A549 (cell line): ENCODE measurements at regions not wholly inside any gene's neighbourhood (a gene's known extent, or its start where the extent isn't known, plus 50 kb on each side); places are given as distances from the start of the nearest gene placed in this dataset.

Source experiments
- ATAC-seq, 2 experiments: fragments of 200-7000 bp in 1 of 2; fragments of >200 bp in 1 of 2; cut with Nextera tagmentation in 1 of 2; cut with Tn5 transposase in 1 of 2; 3 replicates each; pipeline versions ENCODE4 v1.8.0 to v1.9.1; 2018 to 2020; ENCODE audit warnings: mild to moderate bottlenecking in 1 of 2, moderate library complexity in 1 of 2
- CTCF ChIA-PET: fragments of 300-600 bp; sonication (Branson Sonifier 250); formaldehyde crosslinking; extraction: SDS; loops from one replicate; lab custom pipeline; 2021; ENCODE audit warnings: antibody characterized with exemption, inconsistent platforms; lab: Yijun Ruan, JAX
- POLR2A ChIA-PET: fragments of 350-600 bp; formaldehyde crosslinking; extraction: SDS; loops from one replicate; lab custom pipeline; 2021; ENCODE audit warnings: antibody characterized with exemption, inconsistent platforms; lab: Yijun Ruan, JAX
- DNase-seq, 2 experiments: peaks; one replicate each; pipeline versions ENCODE4 v3.0.0 to v3.0.0-alpha.2; 2011 to 2016; ENCODE audit warnings: low read depth in 1 of 2, low spot score in 1 of 2
- FAIRE-seq: peaks from 2 replicates; lab custom pipeline; 2011; peaks lifted over from hg19 to GRCh38; lab: Jason Lieb, UNC
- H3K27ac ChIP-seq, 2 experiments: fragments of >200 bp; sonication (Bioruptor Twin); formaldehyde crosslinking; 3 replicates each; pipeline ENCODE4 v1.5.1; 2016 to 2017
- H3K4me1 ChIP-seq: fragments of >200 bp; sonication (Bioruptor Twin); formaldehyde crosslinking; 3 replicates; pipeline ENCODE4 v1.6.1; 2016
- H3K4me2 ChIP-seq: fragments of >200 bp; sonication (Bioruptor Twin); formaldehyde crosslinking; 3 replicates; pipeline ENCODE4 v1.6.1; 2016
- H3K4me3 ChIP-seq: fragments of >200 bp; sonication (Bioruptor Twin); formaldehyde crosslinking; 3 replicates; pipeline ENCODE4 v1.5.1; 2016
- H3K9me3 ChIP-seq: fragments of >200 bp; sonication (Bioruptor Twin); formaldehyde crosslinking; 3 replicates; pipeline ENCODE4 v1.6.1; 2016
- CEBPB ChIP-seq, 2 experiments: fragments of >200 bp in 1 of 2; sonication (Bioruptor Twin) in 1 of 2; formaldehyde crosslinking in 1 of 2; IDR thresholded peaks; 2 replicates each; pipeline ENCODE4 v1.6.1; 2012 to 2016
- CHD2 ChIP-seq: fragments of 150-350 bp; IDR thresholded peaks from 2 replicates; pipeline ENCODE4 v1.6.1; 2014; ENCODE audit warnings: low read length; ENCODE audit not compliant: partially characterized antibody
- EHMT2 ChIP-seq: fragments of 200-600 bp; sonication (generic); IDR thresholded peaks from 2 replicates; pipeline ENCODE4 v1.6.1; 2016; ENCODE audit warnings: antibody characterized with exemption, low read depth, mild to moderate bottlenecking, moderate library complexity
- ESRRA ChIP-seq: fragments of 150-350 bp; IDR thresholded peaks from 2 replicates; pipeline ENCODE4 v1.6.1; 2014; ENCODE audit warnings: mild to moderate bottlenecking, low read length, borderline replicate concordance
- FOSL2 ChIP-seq, 2 experiments: fragments of 450-650 bp in 1 of 2; fragments of >200 bp in 1 of 2; sonication (Bioruptor Twin) in 1 of 2; formaldehyde crosslinking; IDR thresholded peaks; 2 replicates each; pipeline versions ENCODE4 v1.5.0 to v1.6.1; 2016 to 2020; ENCODE audit warnings: mild to moderate bottlenecking in 1 of 2, moderate library complexity in 1 of 2
- HOXA7 ChIP-seq: fragments of 250-450 bp; sonication (Bioruptor Pico); IDR thresholded peaks from 2 replicates; pipeline ENCODE4 v1.5.0; 2020; ENCODE audit warnings: mild to moderate bottlenecking, moderate library complexity
- HOXB5 ChIP-seq: fragments of 250-450 bp; sonication (Bioruptor Pico); IDR thresholded peaks from 2 replicates; pipeline ENCODE4 v1.5.0; 2020; ENCODE audit warnings: mild to moderate bottlenecking, moderate library complexity
- JUNB ChIP-seq: fragments of >200 bp; sonication (Bioruptor Twin); formaldehyde crosslinking; IDR thresholded peaks from 2 replicates; pipeline ENCODE4 v1.6.1; 2016
- KDM1A ChIP-seq: fragments of 200-600 bp; sonication (generic); IDR thresholded peaks from 2 replicates; pipeline ENCODE4 v1.6.1; 2016; ENCODE audit warnings: low read depth, mild to moderate bottlenecking
- MYC ChIP-seq: IDR thresholded peaks from 2 replicates; pipeline ENCODE4 v1.6.1; 2012; ENCODE audit warnings: mild to moderate bottlenecking, inconsistent platforms, low read length, improper control_type of control experiment, borderline replicate concordance
- NFE2L2 ChIP-seq: fragments of 150-350 bp; conservative IDR thresholded peaks from 2 replicates; pipeline ENCODE4 v1.6.1; 2014; ENCODE audit warnings: low read length
- POLR2A ChIP-seq: IDR thresholded peaks from 2 replicates; pipeline ENCODE4 v1.6.1; 2012; ENCODE audit warnings: mild to moderate bottlenecking, low read length
- POLR2AphosphoS2 ChIP-seq: conservative IDR thresholded peaks from 2 replicates; pipeline ENCODE4 v1.6.1; 2012; ENCODE audit warnings: low read length, improper control_type of control experiment, inconsistent platforms
- RARB ChIP-seq: fragments of 250-450 bp; sonication (Bioruptor Pico); IDR thresholded peaks from 2 replicates; pipeline ENCODE4 v1.8.0; 2021; ENCODE audit warnings: mild to moderate bottlenecking, moderate library complexity
- RCOR1 ChIP-seq: fragments of 150-350 bp; IDR thresholded peaks from 2 replicates; pipeline ENCODE4 v1.6.1; 2014; ENCODE audit warnings: antibody characterized with exemption, low read length, low read depth
- SMC3 ChIP-seq: fragments of >200 bp; sonication (Bioruptor Twin); formaldehyde crosslinking; IDR thresholded peaks from 3 replicates; pipeline ENCODE4 v1.6.1; 2018; ENCODE audit warnings: inconsistent platforms
- SREBF2 ChIP-seq: fragments of 450-650 bp; IDR thresholded peaks from 2 replicates; pipeline ENCODE4 v1.6.1; 2014; ENCODE audit warnings: mild to moderate bottlenecking, moderate library complexity
- WGBS: methylation state at CpG from one replicate; pipeline ENCODE4 v1.1.6; 2017; ENCODE audit errors: missing lambda C conversion rate; 5-methylcytosine and 5-hydroxymethylcytosine counted together
- TF ChIP-seq, protein P1 (sequence below): fragments of 250-450 bp; sonication (Bioruptor Pico); IDR thresholded peaks from 2 replicates; pipeline ENCODE4 v1.5.0; 2021; ENCODE audit warnings: mild to moderate bottlenecking, moderate library complexity, borderline replicate concordance
- TF ChIP-seq, protein P2 (sequence below): fragments of 450-650 bp; IDR thresholded peaks from 2 replicates; pipeline ENCODE4 v1.6.1; 2014; ENCODE audit warnings: antibody characterized with exemption
- TF ChIP-seq, protein P3 (sequence below): fragments of 200-600 bp; sonication (generic); IDR thresholded peaks from 2 replicates; pipeline ENCODE4 v1.6.1; 2016; ENCODE audit warnings: antibody characterized with exemption, mild to moderate bottlenecking, moderate library complexity
- TF ChIP-seq, protein P4 (sequence below): fragments of >200 bp; sonication (Bioruptor Twin); formaldehyde crosslinking; IDR thresholded peaks from 3 replicates; pipeline ENCODE4 v1.5.1; 2016
- TF ChIP-seq, protein P5 (sequence below): IDR thresholded peaks from 2 replicates; pipeline ENCODE4 v1.6.1; 2012
- TF ChIP-seq, protein P6 (sequence below): IDR thresholded peaks from 2 replicates; pipeline ENCODE4 v1.6.1; 2012

DNA sequence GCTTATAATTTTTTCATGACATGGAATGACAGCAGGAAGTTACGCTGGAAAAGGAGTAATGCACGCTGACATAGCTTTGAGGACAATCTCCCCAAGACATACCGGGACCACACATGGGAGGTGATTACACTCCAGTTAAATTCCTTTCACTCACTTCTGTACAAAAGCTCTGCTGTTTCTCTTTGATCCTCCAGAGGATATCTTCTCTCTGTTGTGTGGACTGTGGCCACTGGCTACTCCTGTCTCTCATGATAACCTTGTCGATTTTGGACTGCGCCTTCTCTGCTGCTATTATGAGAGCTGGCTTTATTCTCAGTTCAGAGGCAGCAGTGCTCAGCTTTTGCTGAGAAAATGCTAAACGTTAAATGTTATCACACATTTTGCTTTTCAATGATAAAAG is 464.6 kb downstream of the FGF9 start (continued):
- TF ChIP-seq, protein P1, sequence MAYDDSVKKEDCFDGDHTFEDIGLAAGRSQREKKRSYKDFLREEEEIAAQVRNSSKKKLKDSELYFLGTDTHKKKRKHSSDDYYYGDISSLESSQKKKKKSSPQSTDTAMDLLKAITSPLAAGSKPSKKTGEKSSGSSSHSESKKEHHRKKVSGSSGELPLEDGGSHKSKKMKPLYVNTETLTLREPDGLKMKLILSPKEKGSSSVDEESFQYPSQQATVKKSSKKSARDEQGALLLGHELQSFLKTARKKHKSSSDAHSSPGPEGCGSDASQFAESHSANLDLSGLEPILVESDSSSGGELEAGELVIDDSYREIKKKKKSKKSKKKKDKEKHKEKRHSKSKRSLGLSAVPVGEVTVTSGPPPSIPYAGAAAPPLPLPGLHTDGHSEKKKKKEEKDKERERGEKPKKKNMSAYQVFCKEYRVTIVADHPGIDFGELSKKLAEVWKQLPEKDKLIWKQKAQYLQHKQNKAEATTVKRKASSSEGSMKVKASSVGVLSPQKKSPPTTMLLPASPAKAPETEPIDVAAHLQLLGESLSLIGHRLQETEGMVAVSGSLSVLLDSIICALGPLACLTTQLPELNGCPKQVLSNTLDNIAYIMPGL (CRISPR knock-in tag) = no peak
- TF ChIP-seq RCOR1 = no peak

DNA sequence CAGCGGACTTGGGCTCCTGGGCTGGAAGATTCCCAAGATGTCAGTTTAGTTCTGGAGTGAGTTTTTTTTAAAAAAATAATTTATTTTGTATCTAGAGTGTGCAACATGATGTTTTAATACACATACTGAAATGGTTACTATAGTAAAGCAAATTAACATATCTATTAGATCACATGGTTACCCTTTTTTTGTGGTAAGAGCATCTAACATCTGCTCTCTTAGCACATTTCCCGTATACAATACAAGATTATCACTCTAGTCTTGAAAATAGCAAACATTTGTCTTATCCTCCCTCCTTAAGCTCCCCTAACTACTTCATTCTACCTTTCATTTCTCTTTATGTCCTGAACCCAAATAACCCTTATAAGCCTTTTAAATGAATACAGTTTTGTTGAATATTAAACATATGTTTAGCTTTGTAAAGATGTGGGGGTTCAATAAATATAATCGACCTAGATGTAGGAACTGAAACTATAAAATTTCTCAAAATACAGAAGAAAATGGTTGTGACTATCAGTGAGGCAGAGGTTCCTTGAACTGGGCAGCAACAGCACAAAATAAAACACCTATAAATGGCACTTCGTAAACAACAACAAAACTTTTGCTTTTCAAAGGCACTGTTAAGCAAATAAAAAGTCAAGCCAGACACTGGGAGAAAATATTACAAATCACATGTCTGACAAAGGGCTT is 466.6 kb downstream of the FGF9 start:
- Histone ChIP-seq H3K4me3 (no peak overlapping the region), H3K27ac (no peak overlapping the region), H3K4me1 (no peaks in the 10 kb centered on the region), H3K9me3 (no peaks in the 10 kb centered on the region), H3K4me2 (no peak overlapping the region)
- ATAC-seq = no peak
- ChIA-PET CTCF (no interaction called here), POLR2A (no interaction called here)
- TF ChIP-seq SMC3 (no peak), KDM1A (no peak), HOXA7 (CRISPR knock-in tag) (no peak), JUNB (no peak), MYC (no peak), HOXB5 (CRISPR knock-in tag) (no peak)
- TF ChIP-seq, protein P2, sequence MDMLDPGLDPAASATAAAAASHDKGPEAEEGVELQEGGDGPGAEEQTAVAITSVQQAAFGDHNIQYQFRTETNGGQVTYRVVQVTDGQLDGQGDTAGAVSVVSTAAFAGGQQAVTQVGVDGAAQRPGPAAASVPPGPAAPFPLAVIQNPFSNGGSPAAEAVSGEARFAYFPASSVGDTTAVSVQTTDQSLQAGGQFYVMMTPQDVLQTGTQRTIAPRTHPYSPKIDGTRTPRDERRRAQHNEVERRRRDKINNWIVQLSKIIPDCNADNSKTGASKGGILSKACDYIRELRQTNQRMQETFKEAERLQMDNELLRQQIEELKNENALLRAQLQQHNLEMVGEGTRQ = no peak
- no peak for FAIRE-seq
- DNase-seq = no peak
- WGBS = 12% methylated on average over 4 of the region's 4 CpGs

DNA sequence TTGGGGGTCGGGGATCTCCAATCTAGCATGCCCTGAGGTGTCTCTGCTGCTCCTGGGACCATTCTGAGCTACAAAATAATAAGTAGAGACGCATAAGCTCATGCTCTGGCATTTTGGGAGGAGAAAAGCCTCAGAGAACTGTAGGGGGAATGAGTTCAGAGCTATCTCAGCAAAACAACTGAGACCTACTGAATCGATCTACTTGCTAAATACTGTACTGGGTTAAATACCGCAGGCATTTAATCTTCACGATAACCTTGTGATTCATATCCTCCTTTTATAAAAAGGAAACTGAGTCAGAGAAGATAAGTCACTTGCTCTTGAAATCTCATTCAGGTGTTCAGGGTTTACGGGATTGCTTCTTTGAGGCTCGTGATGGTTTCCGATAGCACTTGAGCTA is 468.1 kb downstream of the FGF9 start:
- no peak for TF ChIP-seq CHD2
- no peaks in the 10 kb centered on the region for H3K4me1 ChIP-seq
- 45% methylated on average over 8 of the region's 8 CpGs for WGBS
- H3K9me3 ChIP-seq = no peaks in the 10 kb centered on the region
- no peak for ATAC-seq
- DNase-seq = no peak
- no peak overlapping the region for H3K4me2 ChIP-seq
- POLR2A ChIA-PET = no interaction called here
- no peak overlapping the region for H3K27ac ChIP-seq
- CTCF ChIA-PET = no interaction called here
- no peak for FAIRE-seq
- H3K4me3 ChIP-seq = no peak overlapping the region

DNA sequence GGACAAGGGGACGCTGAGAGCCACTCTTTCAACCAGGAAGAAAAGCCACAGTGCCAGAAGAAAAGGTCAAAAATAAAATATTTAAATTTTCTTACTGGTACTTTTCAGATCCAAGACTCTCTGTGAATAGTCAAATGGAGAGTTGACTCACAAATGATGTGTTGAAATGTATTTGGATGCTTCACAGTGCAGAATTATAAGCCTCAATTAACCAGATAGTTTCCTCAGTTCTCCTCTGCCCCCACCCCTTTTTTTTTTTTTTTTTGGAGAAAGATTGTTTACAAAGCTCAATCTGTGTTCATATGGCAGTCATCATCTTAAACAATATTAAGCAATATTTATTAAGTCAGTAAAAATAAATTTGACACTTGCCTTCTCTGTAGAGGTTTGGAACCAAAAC is 470.8 kb downstream of the FGF9 start:
- no peaks in the 10 kb centered on the region for H3K9me3 ChIP-seq
- DNase-seq = no peak
- no peak for FAIRE-seq
- 0% methylated on average over 1 of the region's 1 CpG for WGBS
- H3K4me3 ChIP-seq = no peak overlapping the region
- H3K27ac ChIP-seq = no peak overlapping the region
- ChIA-PET CTCF (no interaction called here), POLR2A (no interaction called here)
- H3K4me1 ChIP-seq = no peaks in the 10 kb centered on the region
- no peak for ATAC-seq
- H3K4me2 ChIP-seq = no peak overlapping the region
- TF ChIP-seq, protein P3, sequence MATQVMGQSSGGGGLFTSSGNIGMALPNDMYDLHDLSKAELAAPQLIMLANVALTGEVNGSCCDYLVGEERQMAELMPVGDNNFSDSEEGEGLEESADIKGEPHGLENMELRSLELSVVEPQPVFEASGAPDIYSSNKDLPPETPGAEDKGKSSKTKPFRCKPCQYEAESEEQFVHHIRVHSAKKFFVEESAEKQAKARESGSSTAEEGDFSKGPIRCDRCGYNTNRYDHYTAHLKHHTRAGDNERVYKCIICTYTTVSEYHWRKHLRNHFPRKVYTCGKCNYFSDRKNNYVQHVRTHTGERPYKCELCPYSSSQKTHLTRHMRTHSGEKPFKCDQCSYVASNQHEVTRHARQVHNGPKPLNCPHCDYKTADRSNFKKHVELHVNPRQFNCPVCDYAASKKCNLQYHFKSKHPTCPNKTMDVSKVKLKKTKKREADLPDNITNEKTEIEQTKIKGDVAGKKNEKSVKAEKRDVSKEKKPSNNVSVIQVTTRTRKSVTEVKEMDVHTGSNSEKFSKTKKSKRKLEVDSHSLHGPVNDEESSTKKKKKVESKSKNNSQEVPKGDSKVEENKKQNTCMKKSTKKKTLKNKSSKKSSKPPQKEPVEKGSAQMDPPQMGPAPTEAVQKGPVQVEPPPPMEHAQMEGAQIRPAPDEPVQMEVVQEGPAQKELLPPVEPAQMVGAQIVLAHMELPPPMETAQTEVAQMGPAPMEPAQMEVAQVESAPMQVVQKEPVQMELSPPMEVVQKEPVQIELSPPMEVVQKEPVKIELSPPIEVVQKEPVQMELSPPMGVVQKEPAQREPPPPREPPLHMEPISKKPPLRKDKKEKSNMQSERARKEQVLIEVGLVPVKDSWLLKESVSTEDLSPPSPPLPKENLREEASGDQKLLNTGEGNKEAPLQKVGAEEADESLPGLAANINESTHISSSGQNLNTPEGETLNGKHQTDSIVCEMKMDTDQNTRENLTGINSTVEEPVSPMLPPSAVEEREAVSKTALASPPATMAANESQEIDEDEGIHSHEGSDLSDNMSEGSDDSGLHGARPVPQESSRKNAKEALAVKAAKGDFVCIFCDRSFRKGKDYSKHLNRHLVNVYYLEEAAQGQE = no peak
- TF ChIP-seq, protein P4, sequence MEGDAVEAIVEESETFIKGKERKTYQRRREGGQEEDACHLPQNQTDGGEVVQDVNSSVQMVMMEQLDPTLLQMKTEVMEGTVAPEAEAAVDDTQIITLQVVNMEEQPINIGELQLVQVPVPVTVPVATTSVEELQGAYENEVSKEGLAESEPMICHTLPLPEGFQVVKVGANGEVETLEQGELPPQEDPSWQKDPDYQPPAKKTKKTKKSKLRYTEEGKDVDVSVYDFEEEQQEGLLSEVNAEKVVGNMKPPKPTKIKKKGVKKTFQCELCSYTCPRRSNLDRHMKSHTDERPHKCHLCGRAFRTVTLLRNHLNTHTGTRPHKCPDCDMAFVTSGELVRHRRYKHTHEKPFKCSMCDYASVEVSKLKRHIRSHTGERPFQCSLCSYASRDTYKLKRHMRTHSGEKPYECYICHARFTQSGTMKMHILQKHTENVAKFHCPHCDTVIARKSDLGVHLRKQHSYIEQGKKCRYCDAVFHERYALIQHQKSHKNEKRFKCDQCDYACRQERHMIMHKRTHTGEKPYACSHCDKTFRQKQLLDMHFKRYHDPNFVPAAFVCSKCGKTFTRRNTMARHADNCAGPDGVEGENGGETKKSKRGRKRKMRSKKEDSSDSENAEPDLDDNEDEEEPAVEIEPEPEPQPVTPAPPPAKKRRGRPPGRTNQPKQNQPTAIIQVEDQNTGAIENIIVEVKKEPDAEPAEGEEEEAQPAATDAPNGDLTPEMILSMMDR = no peak
- TF ChIP-seq JUNB = no peak
- TF ChIP-seq, protein P5, sequence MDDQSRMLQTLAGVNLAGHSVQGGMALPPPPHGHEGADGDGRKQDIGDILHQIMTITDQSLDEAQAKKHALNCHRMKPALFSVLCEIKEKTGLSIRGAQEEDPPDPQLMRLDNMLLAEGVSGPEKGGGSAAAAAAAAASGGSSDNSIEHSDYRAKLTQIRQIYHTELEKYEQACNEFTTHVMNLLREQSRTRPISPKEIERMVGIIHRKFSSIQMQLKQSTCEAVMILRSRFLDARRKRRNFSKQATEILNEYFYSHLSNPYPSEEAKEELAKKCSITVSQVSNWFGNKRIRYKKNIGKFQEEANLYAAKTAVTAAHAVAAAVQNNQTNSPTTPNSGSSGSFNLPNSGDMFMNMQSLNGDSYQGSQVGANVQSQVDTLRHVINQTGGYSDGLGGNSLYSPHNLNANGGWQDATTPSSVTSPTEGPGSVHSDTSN = no peak
- TF ChIP-seq FOSL2 (IDR thresholded peaks at IDR 0.05) = no peak
- no peak for TF ChIP-seq FOSL2 (CRISPR knock-in tag; IDR thresholded peaks at IDR 0.05)
- no peak for TF ChIP-seq ESRRA
- TF ChIP-seq SREBF2 = no peak
- TF ChIP-seq NFE2L2 = no peak
- TF ChIP-seq, protein P6, sequence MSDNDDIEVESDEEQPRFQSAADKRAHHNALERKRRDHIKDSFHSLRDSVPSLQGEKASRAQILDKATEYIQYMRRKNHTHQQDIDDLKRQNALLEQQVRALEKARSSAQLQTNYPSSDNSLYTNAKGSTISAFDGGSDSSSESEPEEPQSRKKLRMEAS = no peak
- TF ChIP-seq CHD2 = no peak
- no peak for TF ChIP-seq POLR2A
- TF ChIP-seq EHMT2 = no peak
- no peak for TF ChIP-seq RARB (CRISPR knock-in tag)
- TF ChIP-seq POLR2AphosphoS2 = no peak
- no peak for TF ChIP-seq CEBPB (IDR thresholded peaks at IDR 0.05)
